IMR-90 (cell line): ENCODE measurements at regions not wholly inside any gene's neighbourhood (a gene's known extent, or its start where the extent isn't known, plus 50 kb on each side); places are given as distances from the start of the nearest gene placed in this dataset.

Source experiments
- ATAC-seq: fragments of 200-7000 bp; cut with Tn5 transposase; 2 replicates; pipeline ENCODE4 v1.9.1; 2020; ENCODE audit warnings: low read depth, mild to moderate bottlenecking, moderate library complexity
- BruUV-seq: library from RNA; stranded (reverse); fragments of 400-500 nt; replicated peaks from 2 replicates; lab custom pipeline; 2021; lab: Mats Ljungman, UMichigan
- CTCF ChIA-PET: fragments of 300-600 bp; formaldehyde crosslinking; extraction: SDS; loops from one replicate; lab custom pipeline; 2021; ENCODE audit warnings: antibody characterized with exemption; lab: Yijun Ruan, JAX
- POLR2A ChIA-PET: fragments of 300-600 bp; sonication (Branson Sonifier 250); formaldehyde crosslinking; loops from one replicate; lab custom pipeline; 2022; ENCODE audit warnings: antibody characterized with exemption; ENCODE audit not compliant: unreplicated experiment; lab: Charles Lee
- DNase-seq: peaks from one replicate; pipeline ENCODE4 v3.0.0; 2013
- H2AFZ ChIP-seq: replicated peaks from 2 replicates; pipeline ENCODE3; 2013; ENCODE audit warnings: low read length, mild to moderate bottlenecking; ENCODE audit not compliant: poor library complexity
- H2AK5ac ChIP-seq: 2 replicates; pipeline ENCODE4 v1.6.1; 2013; ENCODE audit warnings: low read depth, low read length, inconsistent platforms
- H2AK9ac ChIP-seq: replicated peaks from 2 replicates; pipeline ENCODE3; 2013; ENCODE audit warnings: mild to moderate bottlenecking, low read depth, low read length, moderate library complexity; ENCODE audit not compliant: poor library complexity
- H2BK120ac ChIP-seq: 2 replicates; pipeline ENCODE4 v1.6.1; 2013; ENCODE audit warnings: low read depth, low read length, inconsistent platforms
- H2BK15ac ChIP-seq: 3 replicates; pipeline ENCODE4 v1.6.1; 2013; ENCODE audit warnings: low read depth, low read length, inconsistent platforms
- H2BK20ac ChIP-seq: 2 replicates; pipeline ENCODE4 v1.6.1; 2013; ENCODE audit warnings: low read depth, mild to moderate bottlenecking, inconsistent platforms, low read length, moderate library complexity
- H2BK5ac ChIP-seq: 2 replicates; pipeline ENCODE4 v1.6.1; 2013; ENCODE audit warnings: mild to moderate bottlenecking, low read depth, low read length, inconsistent platforms; ENCODE audit not compliant: poor library complexity, severe bottlenecking
- H3K14ac ChIP-seq: replicated peaks from 2 replicates; pipeline ENCODE4 v1.6.1; 2013; ENCODE audit warnings: low read depth, low read length, inconsistent platforms
- H3K18ac ChIP-seq: 2 replicates; pipeline ENCODE4 v1.6.1; 2013; ENCODE audit warnings: low read depth, low read length, control low read depth
- H3K23ac ChIP-seq: 2 replicates; pipeline ENCODE4 v1.6.1; 2013; ENCODE audit warnings: low read depth, low read length, inconsistent platforms
- H3K27ac ChIP-seq: 2 replicates; pipeline ENCODE4 v1.5.1; 2013; ENCODE audit warnings: mild to moderate bottlenecking, control low read depth, low read length; ENCODE audit not compliant: insufficient read depth
- H3K27me3 ChIP-seq: 2 replicates; pipeline ENCODE4 v1.6.1; 2013; ENCODE audit warnings: low read length; ENCODE audit not compliant: control insufficient read depth, insufficient read depth
- H3K36me3 ChIP-seq: 2 replicates; pipeline ENCODE4 v1.6.1; 2013; ENCODE audit warnings: low read length, mixed read lengths; ENCODE audit not compliant: control insufficient read depth, insufficient read depth
- H3K4ac ChIP-seq: 2 replicates; pipeline ENCODE4 v1.6.1; 2013; ENCODE audit warnings: low read depth, low read length, inconsistent platforms
- H3K4me1 ChIP-seq: 2 replicates; pipeline ENCODE4 v1.6.1; 2013; ENCODE audit warnings: low read length, mixed read lengths; ENCODE audit not compliant: control insufficient read depth, insufficient read depth
- H3K4me2 ChIP-seq: 2 replicates; pipeline ENCODE4 v1.6.1; 2013; ENCODE audit warnings: low read depth, mild to moderate bottlenecking, control low read depth, low read length, moderate library complexity
- H3K4me3 ChIP-seq: 2 replicates; pipeline ENCODE4 v1.5.1; 2013; ENCODE audit warnings: low read depth, mild to moderate bottlenecking, control low read depth, low read length, moderate library complexity; ENCODE audit not compliant: insufficient read depth
- H3K56ac ChIP-seq: 2 replicates; pipeline ENCODE4 v1.6.1; 2013; ENCODE audit warnings: low read length, inconsistent platforms; ENCODE audit not compliant: insufficient read depth; ENCODE audit errors: extremely low read depth
- H3K79me1 ChIP-seq, 2 experiments: 2 replicates each; pipeline ENCODE4 v1.6.1; 2013; ENCODE audit warnings: low read length in 2 of 2, inconsistent platforms in 1 of 2, low read depth in 1 of 2
- H3K9ac ChIP-seq: 2 replicates; pipeline ENCODE4 v1.6.1; 2013; ENCODE audit warnings: low read depth, low read length, control low read depth
- H3K9me1 ChIP-seq: 2 replicates; pipeline ENCODE4 v1.6.1; 2013; ENCODE audit warnings: low read length, inconsistent platforms; ENCODE audit not compliant: insufficient read depth
- H3K9me3 ChIP-seq: 2 replicates; pipeline ENCODE4 v1.6.1; 2013; ENCODE audit warnings: low read length; ENCODE audit not compliant: control insufficient read depth, insufficient read depth
- H4K20me1 ChIP-seq: 2 replicates; pipeline ENCODE4 v1.6.1; 2013; ENCODE audit warnings: low read length, inconsistent platforms; ENCODE audit not compliant: insufficient read depth
- H4K5ac ChIP-seq: 2 replicates; pipeline ENCODE4 v1.6.1; 2013; ENCODE audit warnings: mild to moderate bottlenecking, low read depth, low read length, control low read depth
- H4K8ac ChIP-seq, 2 experiments: 2 replicates each; pipeline ENCODE4 v1.6.1; 2013; ENCODE audit warnings: low read depth in 2 of 2, low read length in 2 of 2, control low read depth in 1 of 2, inconsistent platforms in 1 of 2
- H4K91ac ChIP-seq: 2 replicates; pipeline ENCODE4 v1.6.1; 2013; ENCODE audit warnings: low read depth, low read length, inconsistent platforms; ENCODE audit not compliant: insufficient read depth
- SMC3 ChIP-seq: fragments of 150-350 bp; IDR thresholded peaks from 2 replicates; pipeline ENCODE4 v1.6.1; 2016; ENCODE audit warnings: low read depth, mild to moderate bottlenecking, antibody characterized with exemption, low read length, moderate library complexity
- WGBS, 2 experiments: methylation state at CpG; one replicate each; pipeline versions ENCODE4 v1.1.5 to v1.1.7; 2013; ENCODE audit warnings: missing lambda C conversion rate in 2 of 2; ENCODE audit not compliant: insufficient read length in 1 of 2; ENCODE audit errors: extremely low coverage in 2 of 2; 5-methylcytosine and 5-hydroxymethylcytosine counted together
- dilution Hi-C: fragments of 300-500 bp; cut with HindIII; formaldehyde crosslinking; loops from one replicate; pipeline ENCODE4 v1.14.3; 2018; ENCODE audit warnings: low sequenced_read_pairs; ENCODE audit not compliant: unreplicated experiment
- in situ Hi-C: fragments of 300-500 bp; cut with MboI; formaldehyde crosslinking; loops from 3 replicates; pipeline ENCODE4 v1.14.3; 2019; ENCODE audit warnings: low sequenced_read_pairs, inconsistent platforms, mixed read lengths
- intact Hi-C: fragments of 100-400 bp; cut with micrococcal nuclease; formaldehyde crosslinking; loops from 2 replicates; pipeline ENCODE4 v1.10.0; 2022

- no peak overlapping the region for H3K4me2 ChIP-seq
- no TSS peak for BruUV-seq
- in situ Hi-C loops (no loop called here), dilution Hi-C loops (no loop called here), intact Hi-C loops (no loop called here)
- H3K9me3 ChIP-seq, result no peaks in the 10 kb centered on the region
- no peak overlapping the region for H2AK5ac ChIP-seq
- H2AK9ac ChIP-seq, result no peak overlapping the region
- H3K4me1 ChIP-seq, result no peaks in the 10 kb centered on the region
- ChIA-PET POLR2A (no interaction called here), CTCF (no interaction called here)
- H3K4me3 ChIP-seq, result no peak overlapping the region
- H2BK15ac ChIP-seq, result no peak overlapping the region
- H3K27ac ChIP-seq, result no peak overlapping the region
- H3K36me3 ChIP-seq, result no peaks in the 10 kb centered on the region
- no peak overlapping the region for H2BK20ac ChIP-seq
- no peak overlapping the region for H3K56ac ChIP-seq
- H3K14ac ChIP-seq, result no peak overlapping the region
- H4K5ac ChIP-seq, result no peak overlapping the region
- H4K91ac ChIP-seq, result no peak overlapping the region
- H3K9ac ChIP-seq, result no peak overlapping the region
- no peak overlapping the region for H2BK5ac ChIP-seq
- no peak overlapping the region for H3K23ac ChIP-seq
- 73% methylated on average over 5 of the region's 10 CpGs; no CpG with 5 or more reads in 1 of the 2 experiments for WGBS, 2 experiments
- TF ChIP-seq SMC3, result no peak
- no peak for ATAC-seq
- H2AFZ ChIP-seq, result no peak overlapping the region
- H3K18ac ChIP-seq, result no peak overlapping the region
- no peaks in the 10 kb centered on the region for H4K20me1 ChIP-seq
- DNase-seq, result no peak
- no peak overlapping the region for H2BK120ac ChIP-seq
- H3K9me1 ChIP-seq, result no peaks in the 10 kb centered on the region
- no peak overlapping the region for H3K4ac ChIP-seq
- no peak overlapping the region for H4K8ac ChIP-seq
- no peaks in the 10 kb centered on the region for H3K79me1 ChIP-seq
- H3K27me3 ChIP-seq, result peaks cover 3% of the 10 kb centered on the region; the same call in 1 of the 2 replicates
Observed at GRCh38 chr17:79479876-79480275, 131.0 kb downstream of the RBFOX3 start.
